ENCODE measurements at regions not wholly inside any gene's neighbourhood (a gene's known extent, or its start where the extent isn't known, plus 50 kb on each side); places are given as distances from the start of the nearest gene placed in this dataset.

DNA sequence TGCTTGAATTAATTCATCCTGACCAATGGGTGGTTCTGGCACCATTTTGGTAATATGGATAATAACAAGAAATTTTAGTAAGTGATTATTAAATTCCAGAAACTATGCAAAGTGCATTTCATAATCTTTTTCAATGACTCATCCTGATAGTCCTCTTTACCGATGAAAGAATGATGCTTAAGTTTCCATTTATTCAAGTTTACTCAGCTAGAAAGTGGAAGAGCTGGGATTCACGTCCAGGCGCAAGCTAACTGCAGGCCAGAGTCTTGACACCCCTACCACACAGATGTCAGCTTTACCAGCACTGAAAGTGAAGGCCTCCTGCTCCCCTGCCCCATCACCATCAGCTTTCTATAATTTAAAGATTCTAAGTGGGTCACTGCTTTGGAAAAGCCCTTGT is 493.5 kb upstream of the WWC1 start:
- H3K36me3 Mint-ChIP-seq (ENCODE audit: low read depth), result no peaks in the 10 kb centered on the region
- no peaks in the 10 kb centered on the region for H3K4me1 Mint-ChIP-seq (ENCODE audit: low read depth)
- no peaks in the 10 kb centered on the region for H3K27me3 Mint-ChIP-seq (ENCODE audit: low read depth)
- no peaks in the 10 kb centered on the region for H3K9me3 Mint-ChIP-seq
- no peak overlapping the region for H3K4me3 Mint-ChIP-seq
- no peak overlapping the region for H3K27ac Mint-ChIP-seq
- DNase-seq (ENCODE audit: low spot score), result no peak

DNA sequence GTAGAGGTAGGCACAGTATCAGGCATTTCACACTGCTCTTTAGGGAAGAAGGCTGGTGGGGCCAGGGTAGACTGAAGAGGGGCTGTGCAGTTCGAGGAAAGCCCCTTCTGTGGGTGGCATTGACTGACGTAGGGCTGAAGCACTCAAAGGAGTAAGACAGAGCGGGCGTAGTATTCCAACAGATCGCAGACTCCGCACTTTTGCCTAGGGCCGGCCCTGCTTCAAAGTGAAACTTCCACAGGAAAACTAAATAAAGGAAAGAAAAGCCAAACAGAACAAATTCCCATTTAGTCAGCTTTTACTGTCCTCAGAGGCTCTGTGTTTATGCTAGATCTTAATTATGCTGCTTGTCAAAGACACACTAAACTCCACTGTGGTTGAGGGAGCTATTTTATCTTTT is 493.0 kb upstream of the WWC1 start:
- no peak overlapping the region for H3K27ac Mint-ChIP-seq
- H3K27me3 Mint-ChIP-seq (ENCODE audit: low read depth), result no peaks in the 10 kb centered on the region
- H3K4me1 Mint-ChIP-seq (ENCODE audit: low read depth), result no peaks in the 10 kb centered on the region
- no peaks in the 10 kb centered on the region for H3K9me3 Mint-ChIP-seq
- no peaks in the 10 kb centered on the region for H3K36me3 Mint-ChIP-seq (ENCODE audit: low read depth)
- DNase-seq (ENCODE audit: low spot score), result no peak
- no peak overlapping the region for H3K4me3 Mint-ChIP-seq

DNA sequence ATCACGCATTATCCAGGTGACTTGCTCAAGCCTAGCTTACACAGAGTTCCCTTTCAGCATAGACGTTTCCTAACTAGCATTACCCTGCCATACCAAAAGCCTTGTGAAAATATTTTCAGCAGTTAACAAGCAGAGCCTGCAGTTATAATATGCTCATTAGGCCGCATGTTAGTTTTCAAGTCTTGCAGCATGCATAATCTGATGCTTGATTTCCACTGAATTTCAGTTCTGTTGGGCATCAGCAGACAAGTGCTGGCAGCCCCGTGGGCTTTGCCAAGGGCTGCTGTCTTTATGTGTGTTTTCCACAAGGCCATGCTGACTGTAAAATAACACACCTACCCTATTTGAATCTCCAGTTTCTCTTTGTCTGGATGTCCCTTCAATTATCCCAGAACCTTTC is 491.0 kb upstream of the WWC1 start:
- H3K4me3 Mint-ChIP-seq, result no peak overlapping the region
- H3K27ac Mint-ChIP-seq, result no peak overlapping the region
- no peaks in the 10 kb centered on the region for H3K9me3 Mint-ChIP-seq
- H3K36me3 Mint-ChIP-seq (ENCODE audit: low read depth), result no peaks in the 10 kb centered on the region
- no peaks in the 10 kb centered on the region for H3K27me3 Mint-ChIP-seq (ENCODE audit: low read depth)
- no peaks in the 10 kb centered on the region for H3K4me1 Mint-ChIP-seq (ENCODE audit: low read depth)
- DNase-seq (ENCODE audit: low spot score), result no peak

DNA sequence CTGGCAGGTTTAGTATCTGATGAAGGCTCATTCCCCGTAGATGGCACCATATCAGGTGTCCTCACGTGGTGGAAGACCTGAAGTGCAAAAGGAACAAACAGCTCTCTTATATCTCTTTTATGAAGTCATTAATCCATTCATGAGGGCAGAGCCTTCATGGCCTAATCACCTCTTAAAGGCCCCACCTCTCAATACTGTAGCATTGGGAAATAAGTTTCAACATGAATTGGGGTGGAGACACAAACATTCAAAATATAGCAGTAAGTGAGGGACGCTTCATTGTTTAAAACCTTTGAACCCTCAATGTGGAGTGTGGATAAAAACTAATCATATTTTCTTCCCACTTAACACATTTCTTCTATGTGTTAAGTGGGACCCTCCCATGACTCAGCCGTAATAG is 489.4 kb upstream of the WWC1 start:
- no peak overlapping the region for H3K27ac Mint-ChIP-seq
- H3K4me3 Mint-ChIP-seq, result no peak overlapping the region
- no peaks in the 10 kb centered on the region for H3K4me1 Mint-ChIP-seq (ENCODE audit: low read depth)
- H3K27me3 Mint-ChIP-seq (ENCODE audit: low read depth), result no peaks in the 10 kb centered on the region
- DNase-seq (ENCODE audit: low spot score), result no peak
- H3K9me3 Mint-ChIP-seq, result no peaks in the 10 kb centered on the region
- H3K36me3 Mint-ChIP-seq (ENCODE audit: low read depth), result no peaks in the 10 kb centered on the region

DNA sequence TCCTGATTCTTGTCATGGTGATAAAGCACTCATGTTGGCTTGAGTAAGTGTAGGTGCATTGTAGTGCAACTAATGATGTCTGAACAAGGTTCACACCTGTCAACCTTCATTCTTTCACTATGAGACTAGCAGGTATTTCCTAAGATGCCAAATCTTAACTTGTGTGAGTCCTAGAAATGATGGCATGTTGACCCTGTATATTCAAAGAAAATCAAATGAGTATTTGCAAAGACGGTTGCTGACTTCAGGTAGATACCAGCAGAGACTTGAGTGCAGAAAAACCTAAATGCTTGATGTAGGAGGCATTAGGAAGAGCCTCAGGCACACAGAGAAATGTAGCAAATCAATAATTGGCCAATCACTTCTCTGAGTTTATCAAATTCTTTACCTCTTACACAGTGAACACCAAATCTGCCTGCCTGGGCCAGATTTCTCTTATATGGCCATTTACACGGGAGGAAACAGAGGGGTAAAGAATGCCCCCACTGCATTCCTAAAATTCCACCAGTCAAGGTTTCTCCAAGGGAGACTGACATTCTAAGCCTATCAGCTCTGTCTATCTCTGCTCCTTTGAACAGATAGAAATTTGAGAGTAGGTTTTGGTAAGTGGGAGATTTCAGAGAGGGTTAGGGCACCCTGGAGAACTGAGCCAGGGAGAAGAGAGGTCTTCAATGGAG is 488.6 kb upstream of the WWC1 start:
- H3K4me1 Mint-ChIP-seq (ENCODE audit: low read depth), result no peaks in the 10 kb centered on the region
- no peak overlapping the region for H3K27ac Mint-ChIP-seq
- H3K27me3 Mint-ChIP-seq (ENCODE audit: low read depth), result no peaks in the 10 kb centered on the region
- no peaks in the 10 kb centered on the region for H3K9me3 Mint-ChIP-seq
- no peak for DNase-seq (ENCODE audit: low spot score)
- H3K4me3 Mint-ChIP-seq, result no peak overlapping the region
- no peaks in the 10 kb centered on the region for H3K36me3 Mint-ChIP-seq (ENCODE audit: low read depth)

DNA sequence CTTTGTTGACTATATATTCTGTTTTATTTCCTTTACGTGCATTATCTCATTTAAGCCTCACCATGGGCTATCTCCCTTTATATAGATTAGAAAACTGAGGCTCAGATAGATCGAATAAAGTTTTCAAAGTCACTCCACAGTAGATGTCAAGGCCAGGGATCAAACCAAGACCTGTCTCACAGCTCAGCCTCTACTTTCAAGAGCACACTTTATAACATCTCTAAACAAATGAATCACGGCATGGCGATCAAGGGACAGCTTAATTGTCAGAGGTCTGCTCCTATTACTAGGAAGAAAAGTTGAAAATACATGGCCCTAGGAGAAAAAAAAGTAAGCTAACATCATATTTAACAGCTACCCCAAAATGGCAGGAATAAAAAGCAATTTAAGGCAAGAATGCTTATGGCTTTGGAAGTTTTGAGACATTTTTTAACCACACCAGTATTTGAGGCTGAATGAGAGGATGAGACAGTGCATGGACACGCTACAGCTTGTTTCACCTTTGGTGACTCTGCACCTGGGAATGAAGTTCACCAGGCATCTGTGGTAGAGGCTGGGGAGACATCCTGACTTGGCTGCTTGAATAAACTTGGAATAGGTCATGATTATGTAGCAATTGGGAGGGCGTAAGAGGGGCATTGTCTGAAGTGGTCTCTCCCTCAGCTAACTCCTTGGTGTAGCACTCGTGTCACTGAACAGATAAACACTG is 486.8 kb upstream of the WWC1 start:
- H3K4me1 Mint-ChIP-seq (ENCODE audit: low read depth), result no peaks in the 10 kb centered on the region
- H3K27ac Mint-ChIP-seq, result no peak overlapping the region
- no peak overlapping the region for H3K4me3 Mint-ChIP-seq
- no peaks in the 10 kb centered on the region for H3K27me3 Mint-ChIP-seq (ENCODE audit: low read depth)
- H3K9me3 Mint-ChIP-seq, result no peaks in the 10 kb centered on the region
- DNase-seq (ENCODE audit: low spot score), result no peak
- no peaks in the 10 kb centered on the region for H3K36me3 Mint-ChIP-seq (ENCODE audit: low read depth)

DNA sequence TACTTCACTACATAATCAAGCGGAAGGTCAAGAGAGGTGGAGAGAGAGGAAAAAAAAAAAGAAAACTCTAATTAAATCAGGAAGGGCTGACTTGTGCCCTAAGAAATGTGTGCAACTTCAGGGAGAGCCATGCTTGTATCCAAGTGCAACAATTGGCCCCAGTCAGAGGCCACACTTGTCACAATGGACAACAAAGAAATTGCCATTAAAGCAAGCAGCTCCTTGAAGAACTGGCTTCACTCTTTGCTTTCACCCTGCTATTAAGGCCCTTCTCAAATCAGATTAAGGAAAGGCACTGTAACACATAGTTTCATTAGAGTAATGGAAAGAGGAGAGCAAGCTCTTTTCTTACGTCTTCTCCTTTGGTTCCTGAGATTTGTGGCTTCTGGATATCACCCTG is 480.9 kb upstream of the WWC1 start:
- H3K27ac Mint-ChIP-seq, result no peak overlapping the region
- no peaks in the 10 kb centered on the region for H3K36me3 Mint-ChIP-seq (ENCODE audit: low read depth)
- H3K9me3 Mint-ChIP-seq, result no peaks in the 10 kb centered on the region
- no peaks in the 10 kb centered on the region for H3K27me3 Mint-ChIP-seq (ENCODE audit: low read depth)
- H3K4me3 Mint-ChIP-seq, result no peak overlapping the region
- no peaks in the 10 kb centered on the region for H3K4me1 Mint-ChIP-seq (ENCODE audit: low read depth)
- DNase-seq (ENCODE audit: low spot score), result no peak

DNA sequence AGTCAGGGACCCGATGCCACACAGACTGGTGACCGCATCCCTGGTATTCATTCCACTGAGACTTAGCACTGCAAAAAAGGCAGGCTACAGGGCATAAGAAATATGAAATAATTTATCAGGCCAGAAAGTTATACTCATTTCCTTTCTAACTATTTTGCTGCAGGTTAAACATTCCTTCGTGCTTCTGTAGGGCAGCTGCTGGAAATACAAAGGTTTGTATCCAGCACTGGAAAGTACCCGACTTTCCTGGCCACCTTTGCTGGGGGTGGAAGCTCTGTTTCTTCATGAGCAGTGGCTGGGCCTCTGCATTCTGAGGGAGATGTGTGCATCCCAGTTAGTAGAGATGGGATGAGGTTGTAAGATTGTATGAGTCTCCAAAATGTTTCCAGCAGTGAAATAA is 478.6 kb upstream of the WWC1 start:
- Mint-ChIP-seq H3K4me1 (ENCODE audit: low read depth) (no peaks in the 10 kb centered on the region), H3K9me3 (no peaks in the 10 kb centered on the region), H3K27me3 (ENCODE audit: low read depth) (no peaks in the 10 kb centered on the region), H3K27ac (no peak overlapping the region), H3K36me3 (ENCODE audit: low read depth) (no peaks in the 10 kb centered on the region), H3K4me3 (no peak overlapping the region)
- no peak for DNase-seq (ENCODE audit: low spot score)

DNA sequence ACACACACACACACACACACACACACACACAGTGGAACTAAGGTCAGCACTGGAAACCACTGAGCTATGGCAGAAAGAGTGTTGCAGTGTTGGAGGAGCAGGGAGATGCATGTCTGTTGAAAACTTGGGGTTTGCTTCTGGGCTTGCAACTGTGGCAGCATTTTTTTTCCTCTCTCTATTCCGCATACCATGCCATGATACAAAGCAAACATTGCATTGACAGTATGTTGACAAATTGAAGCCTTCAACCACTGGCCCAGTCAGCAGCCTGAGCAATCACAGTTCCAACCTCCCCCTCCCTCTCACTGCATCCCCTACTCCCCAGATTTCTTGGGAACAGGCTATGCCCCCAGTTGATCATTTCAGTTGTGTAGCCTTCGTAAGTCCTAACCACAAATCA is 478.1 kb upstream of the WWC1 start:
- Mint-ChIP-seq H3K9me3 (no peaks in the 10 kb centered on the region), H3K4me3 (no peak overlapping the region), H3K27me3 (ENCODE audit: low read depth) (no peaks in the 10 kb centered on the region), H3K4me1 (ENCODE audit: low read depth) (no peaks in the 10 kb centered on the region), H3K36me3 (ENCODE audit: low read depth) (no peaks in the 10 kb centered on the region), H3K27ac (no peak overlapping the region)
- no peak for DNase-seq (ENCODE audit: low spot score)

DNA sequence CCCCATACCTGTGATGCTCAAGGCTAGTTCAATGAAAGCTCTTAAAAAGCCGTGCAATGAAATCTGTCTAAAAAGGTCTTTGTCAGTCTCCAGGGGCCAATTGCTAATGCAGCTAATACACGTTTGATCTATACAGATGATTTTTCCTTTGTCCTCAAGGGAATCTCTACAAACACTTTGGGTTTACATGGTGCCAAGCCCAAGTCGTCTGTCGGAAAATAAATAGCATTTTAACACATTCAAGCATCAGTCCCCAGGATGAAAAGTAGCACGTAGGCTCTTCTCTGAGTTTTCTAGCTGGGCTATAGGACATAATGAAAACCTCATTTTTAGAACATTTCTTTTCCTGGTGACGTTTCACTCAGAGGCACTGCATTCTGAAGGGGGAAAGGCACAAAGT is 477.4 kb upstream of the WWC1 start:
- H3K27me3 Mint-ChIP-seq (ENCODE audit: low read depth), result no peaks in the 10 kb centered on the region
- DNase-seq (ENCODE audit: low spot score), result no peak
- no peaks in the 10 kb centered on the region for H3K4me1 Mint-ChIP-seq (ENCODE audit: low read depth)
- no peak overlapping the region for H3K27ac Mint-ChIP-seq
- H3K36me3 Mint-ChIP-seq (ENCODE audit: low read depth), result no peaks in the 10 kb centered on the region
- H3K4me3 Mint-ChIP-seq, result no peak overlapping the region
- no peaks in the 10 kb centered on the region for H3K9me3 Mint-ChIP-seq

DNA sequence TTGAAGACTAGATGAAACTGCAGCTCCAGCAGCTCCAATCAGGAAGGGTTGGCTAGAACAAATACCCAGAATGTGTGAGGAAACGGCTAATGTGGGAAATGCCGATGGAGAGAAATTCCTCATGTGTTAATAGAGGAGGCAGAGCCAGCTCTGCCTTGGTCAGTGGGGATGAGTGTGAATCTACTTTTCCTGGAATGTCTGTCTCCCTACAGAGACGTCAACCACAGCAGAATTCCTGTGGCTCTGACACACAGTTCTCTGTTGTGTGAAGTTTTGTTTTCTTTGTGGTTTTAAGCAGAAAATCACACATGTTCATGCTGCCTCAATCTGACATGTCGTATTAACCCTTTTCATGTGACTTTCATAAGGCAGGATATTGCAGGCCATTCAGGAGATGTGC is 476.6 kb upstream of the WWC1 start:
- no peaks in the 10 kb centered on the region for H3K27me3 Mint-ChIP-seq (ENCODE audit: low read depth)
- H3K27ac Mint-ChIP-seq, result no peak overlapping the region
- H3K36me3 Mint-ChIP-seq (ENCODE audit: low read depth), result no peaks in the 10 kb centered on the region
- DNase-seq (ENCODE audit: low spot score), result no peak
- H3K9me3 Mint-ChIP-seq, result no peaks in the 10 kb centered on the region
- H3K4me1 Mint-ChIP-seq (ENCODE audit: low read depth), result no peaks in the 10 kb centered on the region
- H3K4me3 Mint-ChIP-seq, result no peak overlapping the region

DNA sequence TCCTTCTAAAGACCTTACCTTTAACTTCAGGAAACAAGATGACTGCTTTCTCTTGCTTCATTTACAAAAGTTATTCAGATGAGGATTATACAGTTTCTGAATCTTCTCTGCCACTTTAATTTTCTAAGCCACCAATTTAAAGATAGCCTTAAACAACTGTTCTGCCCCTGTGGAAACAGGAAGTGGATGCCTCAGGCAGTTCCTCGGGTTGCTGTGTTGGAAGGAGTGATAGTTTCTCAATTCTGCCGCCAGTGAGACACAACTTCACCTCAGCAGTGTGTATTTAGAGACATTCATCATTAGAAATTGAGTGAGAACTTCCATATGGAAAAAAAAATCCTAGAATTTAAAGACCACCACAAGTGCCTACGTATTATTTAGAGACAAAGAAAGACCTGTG is 475.1 kb upstream of the WWC1 start:
- Mint-ChIP-seq H3K4me1 (ENCODE audit: low read depth) (no peaks in the 10 kb centered on the region), H3K36me3 (ENCODE audit: low read depth) (no peaks in the 10 kb centered on the region), H3K9me3 (no peaks in the 10 kb centered on the region), H3K27ac (no peak overlapping the region), H3K4me3 (no peak overlapping the region), H3K27me3 (ENCODE audit: low read depth) (no peaks in the 10 kb centered on the region)
- DNase-seq (ENCODE audit: low spot score), result no peak

DNA sequence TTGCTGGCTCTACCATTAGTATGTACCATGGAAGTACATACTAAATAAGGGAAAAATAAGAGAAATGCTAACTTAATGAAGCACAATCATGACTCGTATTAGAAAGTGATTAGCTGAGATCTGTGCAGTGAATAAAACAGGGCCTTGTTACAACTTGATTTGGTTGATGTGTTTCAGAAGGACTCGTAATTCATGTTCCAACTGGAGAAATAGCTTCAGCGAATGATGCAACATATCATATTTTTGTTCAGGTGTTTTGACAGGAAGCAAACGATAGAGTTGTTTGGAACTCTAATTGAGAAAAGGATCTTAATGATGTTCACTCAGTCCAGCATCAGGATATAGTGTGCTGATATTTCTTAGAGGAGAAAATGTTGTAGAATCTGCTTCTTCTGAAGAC is 474.6 kb upstream of the WWC1 start:
- DNase-seq (ENCODE audit: low spot score), result no peak
- Mint-ChIP-seq H3K27ac (no peak overlapping the region), H3K4me1 (ENCODE audit: low read depth) (no peaks in the 10 kb centered on the region), H3K4me3 (no peak overlapping the region), H3K27me3 (ENCODE audit: low read depth) (no peaks in the 10 kb centered on the region), H3K36me3 (ENCODE audit: low read depth) (no peaks in the 10 kb centered on the region), H3K9me3 (no peaks in the 10 kb centered on the region)

DNA sequence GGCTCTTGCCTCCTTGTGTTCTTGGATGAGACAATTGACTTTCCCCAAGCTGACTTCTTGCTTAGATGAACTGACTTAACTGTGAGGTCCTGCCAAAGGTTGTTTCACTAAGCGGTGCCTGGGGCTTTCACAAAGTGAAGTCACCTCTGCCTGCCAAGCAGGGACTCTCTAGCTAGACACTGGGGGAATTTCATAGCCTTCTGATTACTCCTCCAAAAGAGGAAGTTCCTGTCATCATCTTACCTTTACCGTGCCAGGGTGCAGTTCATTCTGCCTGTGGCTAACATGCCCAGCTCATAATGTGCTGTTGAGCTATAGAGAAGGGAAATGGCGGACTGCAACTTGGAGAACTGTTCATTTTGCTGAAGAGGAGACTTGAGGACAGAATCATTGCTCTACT is 472.0 kb upstream of the WWC1 start:
- Mint-ChIP-seq H3K36me3 (ENCODE audit: low read depth) (no peaks in the 10 kb centered on the region), H3K27me3 (ENCODE audit: low read depth) (no peaks in the 10 kb centered on the region), H3K9me3 (no peaks in the 10 kb centered on the region), H3K4me1 (ENCODE audit: low read depth) (no peaks in the 10 kb centered on the region), H3K27ac (no peak overlapping the region), H3K4me3 (no peak overlapping the region)
- no peak for DNase-seq (ENCODE audit: low spot score)
